ENCODE measurements at regions not wholly inside any gene's neighbourhood (a gene's known extent, or its start where the extent isn't known, plus 50 kb on each side); places are given as distances from the start of the nearest gene placed in this dataset.

DNA sequence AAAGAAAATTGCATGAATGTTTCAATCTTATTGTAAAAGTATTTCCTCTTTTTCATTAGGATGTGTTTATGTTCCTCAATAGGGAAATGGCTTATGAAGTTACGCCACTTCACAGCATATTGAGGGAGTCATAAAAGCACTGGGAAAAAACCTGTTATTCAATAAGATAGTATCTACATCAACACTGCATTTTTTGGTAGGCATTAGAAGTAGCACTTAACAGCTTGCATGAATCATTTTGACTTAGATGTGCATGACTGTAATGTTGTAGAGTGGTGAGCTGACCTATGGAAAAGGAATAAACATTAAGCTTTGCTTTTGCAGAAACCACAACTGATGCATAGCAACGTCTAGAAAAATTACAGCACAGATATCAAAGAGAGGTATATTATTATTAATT is 111.2 kb upstream of the GRXCR1 start:
- no peaks in the 10 kb centered on the region for H3K27me3 ChIP-seq (ENCODE audit: control insufficient read depth in 3 of 3, insufficient read depth in 3 of 3, low read length in 2 of 3)
- TF ChIP-seq, protein P1, sequence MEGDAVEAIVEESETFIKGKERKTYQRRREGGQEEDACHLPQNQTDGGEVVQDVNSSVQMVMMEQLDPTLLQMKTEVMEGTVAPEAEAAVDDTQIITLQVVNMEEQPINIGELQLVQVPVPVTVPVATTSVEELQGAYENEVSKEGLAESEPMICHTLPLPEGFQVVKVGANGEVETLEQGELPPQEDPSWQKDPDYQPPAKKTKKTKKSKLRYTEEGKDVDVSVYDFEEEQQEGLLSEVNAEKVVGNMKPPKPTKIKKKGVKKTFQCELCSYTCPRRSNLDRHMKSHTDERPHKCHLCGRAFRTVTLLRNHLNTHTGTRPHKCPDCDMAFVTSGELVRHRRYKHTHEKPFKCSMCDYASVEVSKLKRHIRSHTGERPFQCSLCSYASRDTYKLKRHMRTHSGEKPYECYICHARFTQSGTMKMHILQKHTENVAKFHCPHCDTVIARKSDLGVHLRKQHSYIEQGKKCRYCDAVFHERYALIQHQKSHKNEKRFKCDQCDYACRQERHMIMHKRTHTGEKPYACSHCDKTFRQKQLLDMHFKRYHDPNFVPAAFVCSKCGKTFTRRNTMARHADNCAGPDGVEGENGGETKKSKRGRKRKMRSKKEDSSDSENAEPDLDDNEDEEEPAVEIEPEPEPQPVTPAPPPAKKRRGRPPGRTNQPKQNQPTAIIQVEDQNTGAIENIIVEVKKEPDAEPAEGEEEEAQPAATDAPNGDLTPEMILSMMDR (IDR thresholded peaks at IDR 0.05; ENCODE audit: control extremely low read depth, extremely low read depth), result no peak
- H3K27ac ChIP-seq (ENCODE audit: low read depth in 1 of 2, low read length in 1 of 2), result no peak overlapping the region
- WGBS, 2 donors, result 52 to 59% methylated on average over 2 of the region's 2 CpGs
- H3K9ac ChIP-seq (ENCODE audit: insufficient read depth in 1 of 2, low read length in 2 of 2), result no peak overlapping the region
- H3K4me3 ChIP-seq, result no peak overlapping the region
- ATAC-seq (ENCODE audit: insufficient read depth, low FRiP score) (no peak), DNase-seq (no peak)
- H3K9me3 ChIP-seq (ENCODE audit: control insufficient read depth in 4 of 4, insufficient read depth in 3 of 4, low read length in 3 of 4), result no peaks in the 10 kb centered on the region
- no peaks in the 10 kb centered on the region for H3K36me3 ChIP-seq (ENCODE audit: control insufficient read depth in 4 of 4, insufficient read depth in 4 of 4, low read length in 4 of 4)
- no peaks in the 10 kb centered on the region for H3K4me1 ChIP-seq (ENCODE audit: control insufficient read depth in 5 of 5, insufficient read depth in 5 of 5, low read length in 5 of 5)

DNA sequence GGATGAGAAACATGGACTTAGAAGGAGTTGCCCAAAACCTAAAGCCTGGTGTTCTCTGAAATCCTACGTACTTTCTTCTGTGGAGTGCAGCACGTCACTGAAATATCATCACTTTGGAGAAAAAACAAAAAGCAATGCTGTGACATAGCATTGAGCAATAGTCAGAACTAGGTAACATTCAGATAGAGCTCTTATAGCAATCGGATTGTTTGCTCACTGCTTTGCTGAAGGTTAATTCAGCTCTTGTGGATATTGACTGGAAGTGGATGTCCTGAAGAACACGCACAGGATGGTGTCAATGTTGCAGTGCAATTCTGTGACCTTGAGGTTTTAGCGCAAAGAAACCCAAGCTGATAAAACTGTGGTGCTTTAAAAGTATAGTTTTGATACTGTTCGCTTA is 114.2 kb upstream of the GRXCR1 start:
- Histone ChIP-seq H3K27ac (ENCODE audit: low read depth in 1 of 2, low read length in 1 of 2) (no peak overlapping the region), H3K9ac (ENCODE audit: insufficient read depth in 1 of 2, low read length in 2 of 2) (no peak overlapping the region), H3K9me3 (ENCODE audit: control insufficient read depth in 4 of 4, insufficient read depth in 3 of 4, low read length in 3 of 4) (no peaks in the 10 kb centered on the region), H3K36me3 (ENCODE audit: control insufficient read depth in 4 of 4, insufficient read depth in 4 of 4, low read length in 4 of 4) (no peaks in the 10 kb centered on the region), H3K4me1 (ENCODE audit: control insufficient read depth in 5 of 5, insufficient read depth in 5 of 5, low read length in 5 of 5) (no peaks in the 10 kb centered on the region), H3K27me3 (ENCODE audit: control insufficient read depth in 3 of 3, insufficient read depth in 3 of 3, low read length in 2 of 3) (no peaks in the 10 kb centered on the region), H3K4me3 (no peak overlapping the region)
- ATAC-seq (ENCODE audit: insufficient read depth, low FRiP score) (peak; percentile 62), DNase-seq (peak in 1 of 3 donors; percentile 2)
- 56 to 70% methylated on average over 6 of the region's 6 CpGs for WGBS, 2 donors
- TF ChIP-seq, protein P1 (IDR thresholded peaks at IDR 0.05; ENCODE audit: control extremely low read depth, extremely low read depth), result no peak

DNA sequence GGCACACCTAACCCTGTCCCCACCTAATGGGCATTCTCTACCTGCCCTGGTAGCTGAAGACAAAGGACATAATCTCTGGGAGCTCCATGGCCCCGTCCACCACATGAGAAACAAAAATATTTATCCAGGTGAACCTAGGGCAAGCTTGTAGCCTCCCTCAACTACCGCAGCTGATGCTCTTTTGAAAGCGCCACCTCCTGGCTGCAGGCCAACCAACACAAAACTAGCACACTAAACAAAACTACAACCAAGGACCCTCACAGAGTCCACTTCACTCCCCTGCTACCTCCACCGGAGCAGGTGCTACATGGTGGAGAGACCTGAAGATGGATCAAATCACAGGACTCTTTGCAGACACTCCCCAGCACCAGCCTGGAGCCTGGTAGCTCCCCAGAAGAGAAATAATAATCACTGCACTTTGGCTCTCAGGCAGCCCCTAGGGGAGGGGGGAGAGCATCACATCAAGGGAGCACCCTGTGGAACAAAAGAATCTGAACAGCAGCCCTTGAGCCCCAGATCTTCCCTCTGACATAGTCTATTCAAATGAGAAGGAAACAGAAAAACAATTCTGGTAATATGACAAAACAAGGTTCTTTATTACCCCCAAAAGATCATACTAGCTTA is 111.3 kb upstream of the ATP8A1 start:
- no peak for ATAC-seq (ENCODE audit: insufficient read depth, low FRiP score)
- no peak overlapping the region for H3K4me3 ChIP-seq
- H3K36me3 ChIP-seq (ENCODE audit: control insufficient read depth in 4 of 4, insufficient read depth in 4 of 4, low read length in 4 of 4), result no peaks in the 10 kb centered on the region
- 70% methylated on average over 4 of the region's 4 CpGs for WGBS, 2 donors
- TF ChIP-seq, protein P1 (IDR thresholded peaks at IDR 0.05; ENCODE audit: control extremely low read depth, extremely low read depth), result no peak
- H3K27ac ChIP-seq (ENCODE audit: low read depth in 1 of 2, low read length in 1 of 2), result no peak overlapping the region
- H3K27me3 ChIP-seq (ENCODE audit: control insufficient read depth in 3 of 3, insufficient read depth in 3 of 3, low read length in 2 of 3), result no peaks in the 10 kb centered on the region
- H3K4me1 ChIP-seq (ENCODE audit: control insufficient read depth in 5 of 5, insufficient read depth in 5 of 5, low read length in 5 of 5), result no peaks in the 10 kb centered on the region
- no peak for DNase-seq
- H3K9ac ChIP-seq (ENCODE audit: insufficient read depth in 1 of 2, low read length in 2 of 2), result no peak overlapping the region
- H3K9me3 ChIP-seq (ENCODE audit: control insufficient read depth in 4 of 4, insufficient read depth in 3 of 4, low read length in 3 of 4), result no peaks in the 10 kb centered on the region

DNA sequence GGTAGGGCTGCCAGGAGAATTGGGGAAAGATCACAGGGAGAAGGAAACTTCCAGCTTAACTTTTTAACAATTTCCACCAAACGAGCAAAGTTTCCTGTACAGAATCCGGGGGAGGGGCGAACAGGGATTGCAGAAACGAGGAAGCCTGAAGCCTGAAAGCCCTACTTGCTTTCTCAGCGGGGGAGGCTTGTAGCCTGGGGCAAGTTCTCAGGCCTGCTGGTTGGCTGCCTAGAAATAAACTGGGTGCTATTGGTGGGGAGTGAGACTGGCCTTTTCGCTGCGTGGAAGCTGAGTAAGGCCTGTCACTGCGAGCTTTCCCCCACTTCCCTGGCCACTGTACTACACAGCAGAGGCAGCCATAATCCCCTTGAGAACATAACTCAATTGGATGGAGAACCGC is 110.8 kb upstream of the ATP8A1 start:
- DNase-seq, result no peak
- H3K9ac ChIP-seq (ENCODE audit: insufficient read depth in 1 of 2, low read length in 2 of 2), result no peak overlapping the region
- no peak for ATAC-seq (ENCODE audit: insufficient read depth, low FRiP score)
- 79 to 87% methylated on average over 9 of the region's 9 CpGs for WGBS, 2 donors
- no peaks in the 10 kb centered on the region for H3K4me1 ChIP-seq (ENCODE audit: control insufficient read depth in 5 of 5, insufficient read depth in 5 of 5, low read length in 5 of 5)
- no peak overlapping the region for H3K4me3 ChIP-seq
- TF ChIP-seq, protein P1 (IDR thresholded peaks at IDR 0.05; ENCODE audit: control extremely low read depth, extremely low read depth), result no peak
- no peaks in the 10 kb centered on the region for H3K9me3 ChIP-seq (ENCODE audit: control insufficient read depth in 4 of 4, insufficient read depth in 3 of 4, low read length in 3 of 4)
- no peaks in the 10 kb centered on the region for H3K36me3 ChIP-seq (ENCODE audit: control insufficient read depth in 4 of 4, insufficient read depth in 4 of 4, low read length in 4 of 4)
- H3K27ac ChIP-seq (ENCODE audit: low read depth in 1 of 2, low read length in 1 of 2), result no peak overlapping the region
- H3K27me3 ChIP-seq (ENCODE audit: control insufficient read depth in 3 of 3, insufficient read depth in 3 of 3, low read length in 2 of 3), result no peaks in the 10 kb centered on the region

All from lung (tissue), 11 donors.